Activated CD8-positive, alpha-beta memory T cell treated with anti-CD3 and anti-CD28 coated beads, Interleukin-2, amount 10 ng/mL, durations not matched to agents 7 days and 5 days (primary cell): ENCODE measurements at regions not wholly inside any gene's neighbourhood (a gene's known extent, or its start where the extent isn't known, plus 50 kb on each side); places are given as distances from the start of the nearest gene placed in this dataset.

Experiments used
- ATAC-seq: fragments of 150-1000 bp; cut with Tn5 transposase; one replicate; pipeline ENCODE4 v1.10.0; 2021; ENCODE audit warnings: moderate library complexity
- CTCF ChIA-PET: fragments of 350-600 bp; sonication (Branson Sonifier 250); formaldehyde crosslinking; loops from one replicate; lab custom pipeline; 2021; ENCODE audit warnings: antibody characterized with exemption; lab: Charles Lee
- DNase-seq: peaks from one replicate; pipeline ENCODE4 v3.0.0-alpha.2; 2020
- H3K27ac Mint-ChIP-seq: one replicate; pipeline ENCODE4 v1.8.0; 2021; ENCODE audit warnings: mild to moderate bottlenecking, mixed read lengths
- H3K27me3 Mint-ChIP-seq: one replicate; pipeline ENCODE4 v1.8.0; 2021; ENCODE audit warnings: mixed read lengths
- H3K36me3 Mint-ChIP-seq: one replicate; pipeline ENCODE4 v1.8.0; 2021; ENCODE audit warnings: mild to moderate bottlenecking, mixed read lengths
- H3K4me1 Mint-ChIP-seq: one replicate; pipeline ENCODE4 v1.8.0; 2021; ENCODE audit warnings: mixed read lengths
- H3K4me3 Mint-ChIP-seq: one replicate; pipeline ENCODE4 v1.8.0; 2021; ENCODE audit warnings: mild to moderate bottlenecking, moderate library complexity, mixed read lengths
- H3K9me3 Mint-ChIP-seq: one replicate; pipeline ENCODE4 v1.8.0; 2022; ENCODE audit warnings: low read depth, mixed read lengths

DNA sequence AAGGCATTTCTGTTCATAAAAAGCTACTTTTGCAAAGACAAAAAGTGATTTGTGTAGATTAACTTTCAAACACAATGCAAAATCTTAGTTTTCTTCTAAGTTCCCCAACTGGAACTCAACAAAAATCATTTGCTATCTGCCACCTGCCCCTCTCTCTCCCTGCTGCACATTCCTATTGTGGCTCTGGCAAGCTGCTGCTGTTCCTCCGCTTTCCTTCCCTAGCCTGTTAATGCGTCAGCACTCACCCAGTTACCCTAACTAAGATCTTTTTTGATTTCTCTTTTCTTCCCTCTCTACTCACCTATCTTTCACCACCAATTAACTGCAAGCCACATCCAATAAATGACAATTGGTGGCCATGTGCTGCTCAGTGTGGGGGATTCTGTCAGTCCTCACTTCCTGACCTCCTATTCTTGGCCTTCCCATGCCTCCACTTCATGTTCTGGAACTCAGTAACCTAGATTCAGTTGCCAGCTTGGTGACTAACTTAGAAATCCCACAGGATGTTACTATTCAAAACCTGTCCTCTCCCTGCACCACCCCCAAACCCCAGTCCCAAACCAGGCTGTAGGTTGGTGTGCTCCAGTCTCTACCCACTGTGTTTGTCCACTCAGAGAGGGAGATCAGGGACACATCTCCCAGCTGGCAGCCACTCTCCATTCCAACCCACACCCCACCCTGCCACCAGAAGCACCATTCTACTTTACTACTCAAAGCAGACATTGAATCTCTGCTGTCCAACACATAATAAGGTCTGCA, 140.2 kb upstream of the CTTNBP2 start:
- Mint-ChIP-seq H3K27me3 (no peaks in the 10 kb centered on the region), H3K4me3 (no peak overlapping the region), H3K4me1 (no peaks in the 10 kb centered on the region), H3K9me3 (peaks cover 5% of the 10 kb centered on the region), H3K27ac (no peak overlapping the region), H3K36me3 (no peaks in the 10 kb centered on the region)
- ATAC-seq (no peak), DNase-seq (no peak)
- CTCF ChIA-PET = no interaction called here

DNA sequence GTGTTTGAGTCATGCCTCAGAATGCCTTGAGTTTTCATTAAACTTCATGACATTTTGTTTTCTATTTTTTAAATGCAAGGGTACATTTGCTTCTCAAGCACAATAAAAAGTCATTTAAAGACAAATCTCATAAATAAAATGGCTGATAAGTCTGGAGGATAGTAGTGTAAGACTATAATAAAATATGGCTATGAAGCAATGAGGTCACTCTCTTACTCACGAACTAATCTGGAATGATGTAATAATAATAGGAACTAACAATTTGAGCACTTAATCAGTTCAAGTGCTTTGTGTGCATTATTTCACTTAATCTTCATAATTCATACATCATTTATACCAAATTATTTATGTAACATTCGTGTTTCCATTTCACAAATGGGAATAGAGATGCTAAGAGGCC, 149.3 kb upstream of the CTTNBP2 start:
- H3K4me1 Mint-ChIP-seq = no peaks in the 10 kb centered on the region
- H3K4me3 Mint-ChIP-seq = no peak overlapping the region
- peaks cover 3% of the 10 kb centered on the region for H3K9me3 Mint-ChIP-seq
- no peak overlapping the region for H3K27ac Mint-ChIP-seq
- ATAC-seq (no peak), DNase-seq (no peak)
- CTCF ChIA-PET = no interaction called here
- no peaks in the 10 kb centered on the region for H3K27me3 Mint-ChIP-seq
- no peaks in the 10 kb centered on the region for H3K36me3 Mint-ChIP-seq

DNA sequence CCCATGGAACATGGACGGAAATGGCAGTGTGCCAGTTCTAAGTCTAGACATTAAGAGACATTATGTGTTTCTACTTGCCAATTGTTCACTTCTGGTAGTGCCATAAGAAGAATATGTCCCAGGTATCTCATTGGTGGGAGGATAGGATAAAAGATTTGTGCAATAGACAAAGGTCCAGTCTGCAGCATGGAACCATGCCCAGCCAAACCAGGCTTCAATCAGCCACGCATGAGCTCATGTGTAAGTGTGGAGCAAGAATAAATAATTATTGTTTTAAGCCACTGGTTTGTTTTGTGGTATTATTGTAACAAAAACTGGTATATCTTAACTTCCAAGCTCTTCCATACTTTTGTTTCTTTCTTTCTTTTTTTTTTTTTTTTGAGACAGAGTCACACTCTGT, 153.6 kb upstream of the CTTNBP2 start:
- DNase-seq = no peak

DNA sequence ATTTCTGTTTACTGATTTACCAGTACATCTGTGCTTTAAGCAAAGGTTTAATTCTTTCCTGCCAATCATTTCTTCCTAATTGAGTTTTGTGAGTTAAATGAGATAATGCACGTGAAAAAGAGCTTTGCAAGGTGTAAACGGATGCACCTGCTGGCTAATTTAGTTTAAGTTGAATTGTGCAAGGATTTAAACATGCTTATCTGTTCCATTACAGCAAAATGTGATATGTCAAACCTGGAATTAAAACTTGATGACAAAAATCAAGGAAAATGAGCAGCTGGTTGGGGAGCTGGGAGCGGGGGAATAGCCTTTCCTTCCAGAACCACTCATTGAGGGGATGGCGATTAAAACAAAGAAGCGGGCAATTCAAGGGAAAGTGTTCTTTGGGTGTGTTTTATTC, 155.0 kb upstream of the CTTNBP2 start:
- DNase-seq (no peak), ATAC-seq (no peak)
- CTCF ChIA-PET = no interaction called here
- Mint-ChIP-seq H3K9me3 (no peaks in the 10 kb centered on the region), H3K27ac (no peak overlapping the region), H3K4me3 (no peak overlapping the region), H3K4me1 (no peaks in the 10 kb centered on the region), H3K27me3 (no peaks in the 10 kb centered on the region), H3K36me3 (no peaks in the 10 kb centered on the region)

More for the DNA sequence above, 153.6 kb upstream of the CTTNBP2 start:
- Mint-ChIP-seq H3K36me3 (no peaks in the 10 kb centered on the region), H3K27me3 (no peaks in the 10 kb centered on the region), H3K4me3 (no peak overlapping the region), H3K4me1 (no peaks in the 10 kb centered on the region), H3K9me3 (no peaks in the 10 kb centered on the region), H3K27ac (no peak overlapping the region)
- CTCF ChIA-PET = no interaction called here
- ATAC-seq = no peak

DNA sequence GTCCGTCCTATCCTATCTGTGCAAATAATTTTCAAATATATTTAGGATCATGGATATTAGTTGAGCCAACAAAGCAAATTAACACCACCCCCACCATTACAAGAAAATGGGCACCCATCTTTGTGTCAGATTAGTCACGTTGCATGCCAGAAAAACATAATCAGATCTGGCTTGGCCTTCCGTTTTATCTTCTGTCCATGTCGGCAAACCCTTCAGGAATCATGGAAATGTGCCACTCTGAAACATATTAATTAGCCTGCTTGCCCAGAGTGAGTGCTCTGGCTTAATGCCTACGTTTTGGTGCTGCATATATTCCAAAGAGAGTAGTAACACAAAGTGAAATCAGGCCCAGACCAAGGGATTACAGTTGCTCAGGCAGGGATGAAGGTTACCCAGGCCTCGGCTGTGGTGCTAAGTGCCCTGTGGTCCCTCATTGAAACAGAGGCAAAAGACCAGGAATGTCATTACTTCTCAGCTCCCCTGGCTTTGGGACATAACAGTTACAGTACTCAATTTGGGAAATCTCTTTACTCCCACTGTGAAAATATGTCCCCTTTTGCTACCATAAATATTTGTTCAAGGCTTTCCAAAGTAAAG, 154.0 kb upstream of the LSM8 start:
- Mint-ChIP-seq H3K27ac (no peak overlapping the region), H3K36me3 (no peaks in the 10 kb centered on the region), H3K4me1 (no peaks in the 10 kb centered on the region), H3K9me3 (no peaks in the 10 kb centered on the region), H3K27me3 (no peaks in the 10 kb centered on the region), H3K4me3 (no peak overlapping the region)
- ATAC-seq (no peak), DNase-seq (no peak)
- CTCF ChIA-PET = no interaction called here

DNA sequence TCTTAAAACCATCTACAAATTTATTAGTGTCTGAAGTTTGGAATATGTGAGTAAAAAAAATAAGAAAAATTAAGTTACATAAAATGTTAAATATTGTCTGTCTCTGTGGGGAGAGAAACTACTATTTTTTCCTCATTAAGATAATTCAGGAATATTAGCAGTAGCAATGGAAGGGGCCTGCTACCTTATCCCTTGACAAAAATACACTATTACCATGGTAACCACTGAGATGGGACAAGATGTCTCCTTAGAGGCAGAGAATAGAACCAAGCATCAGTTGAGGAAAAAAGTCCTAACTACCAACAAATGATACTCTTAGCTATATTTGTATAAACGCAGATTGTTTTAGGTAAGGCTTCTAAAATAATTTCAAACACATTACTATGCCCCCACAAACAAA, 150.7 kb upstream of the LSM8 start:
- H3K4me3 Mint-ChIP-seq = no peak overlapping the region
- no peaks in the 10 kb centered on the region for H3K36me3 Mint-ChIP-seq
- CTCF ChIA-PET = no interaction called here
- no peaks in the 10 kb centered on the region for H3K4me1 Mint-ChIP-seq
- H3K27me3 Mint-ChIP-seq = no peaks in the 10 kb centered on the region
- ATAC-seq = no peak
- H3K9me3 Mint-ChIP-seq = no peaks in the 10 kb centered on the region
- no peak for DNase-seq
- no peak overlapping the region for H3K27ac Mint-ChIP-seq

DNA sequence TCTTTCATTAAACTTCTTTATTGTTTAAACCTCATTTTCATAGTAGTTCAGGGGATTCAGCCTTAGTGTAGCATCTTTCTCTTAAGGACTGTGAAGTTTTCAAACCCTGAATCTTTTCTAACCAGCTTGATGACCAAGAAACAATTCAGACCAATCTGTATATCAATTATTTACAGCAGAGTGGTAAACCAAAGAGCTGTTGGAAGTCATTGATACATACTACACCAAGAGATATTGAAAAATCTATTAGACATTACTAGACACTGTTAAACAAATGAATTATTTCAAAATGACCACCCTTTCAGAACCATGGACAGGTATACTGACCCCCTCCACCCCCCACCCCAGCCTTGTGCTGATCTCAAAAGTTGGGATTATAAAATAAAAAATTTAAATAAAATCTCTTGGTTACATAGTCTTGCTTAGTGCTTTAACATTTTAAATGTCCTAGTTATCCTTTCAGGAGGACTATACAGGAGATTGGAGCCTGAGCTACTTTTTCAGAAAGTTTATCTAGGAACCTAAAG, 143.9 kb upstream of the LSM8 start:
- H3K36me3 Mint-ChIP-seq = no peaks in the 10 kb centered on the region
- ATAC-seq (no peak), DNase-seq (no peak)
- H3K4me1 Mint-ChIP-seq = no peaks in the 10 kb centered on the region
- H3K27ac Mint-ChIP-seq = no peak overlapping the region
- H3K27me3 Mint-ChIP-seq = no peaks in the 10 kb centered on the region
- CTCF ChIA-PET = no interaction called here
- no peak overlapping the region for H3K4me3 Mint-ChIP-seq
- no peaks in the 10 kb centered on the region for H3K9me3 Mint-ChIP-seq

DNA sequence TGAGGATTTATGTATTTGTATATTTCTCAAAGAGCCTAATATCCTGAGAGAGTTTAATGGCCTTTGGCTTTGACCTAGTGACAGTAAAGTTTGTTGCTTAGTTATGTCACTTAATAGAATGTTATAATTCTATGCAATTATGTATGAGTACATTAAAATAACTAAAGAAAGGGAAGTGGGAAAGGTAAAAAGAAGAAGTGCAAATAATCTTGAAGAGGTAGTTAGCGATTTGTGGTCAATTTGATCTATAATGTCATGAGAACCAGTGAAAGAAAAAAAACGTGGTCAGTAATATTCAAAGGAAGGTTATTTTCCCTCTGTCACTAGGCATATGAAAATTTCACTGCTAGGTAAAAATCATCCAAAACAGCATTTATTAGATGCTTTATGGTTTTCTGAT, 143.4 kb upstream of the LSM8 start:
- DNase-seq (no peak), ATAC-seq (no peak)
- CTCF ChIA-PET = no interaction called here
- Mint-ChIP-seq H3K27ac (no peak overlapping the region), H3K4me3 (no peak overlapping the region), H3K4me1 (no peaks in the 10 kb centered on the region), H3K27me3 (no peaks in the 10 kb centered on the region), H3K36me3 (no peaks in the 10 kb centered on the region), H3K9me3 (no peaks in the 10 kb centered on the region)

DNA sequence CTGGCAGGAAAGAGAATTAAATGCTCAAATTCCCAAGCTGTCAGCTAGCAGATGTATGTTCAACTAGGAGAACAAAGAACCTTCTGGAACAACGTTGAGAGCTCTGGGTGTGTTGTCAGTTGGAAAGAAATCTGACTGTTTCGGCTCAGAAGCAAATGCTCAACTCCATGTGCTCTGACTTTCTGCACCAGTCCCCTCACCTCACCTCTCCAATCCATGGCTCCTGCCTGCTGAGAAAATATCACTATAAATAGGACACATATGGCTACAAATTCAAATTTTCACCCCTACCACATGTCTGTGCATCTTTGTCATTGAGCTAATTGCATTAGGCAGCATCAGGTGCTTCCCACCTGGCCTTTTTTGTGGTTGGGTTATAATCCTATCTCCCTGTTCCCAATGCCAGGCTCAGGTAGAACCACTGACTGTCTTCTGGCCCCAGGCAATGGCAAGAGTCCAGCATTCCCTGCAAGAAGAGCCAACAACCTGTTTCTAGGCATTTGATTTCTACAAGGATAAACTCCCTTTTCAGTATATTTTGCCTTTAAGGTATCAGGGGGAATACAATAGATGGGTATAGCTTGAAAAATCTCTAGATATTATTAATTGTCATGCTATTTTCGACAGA, 142.6 kb upstream of the LSM8 start:
- Mint-ChIP-seq H3K4me3 (no peak overlapping the region), H3K27ac (no peak overlapping the region), H3K36me3 (no peaks in the 10 kb centered on the region), H3K27me3 (no peaks in the 10 kb centered on the region), H3K4me1 (no peaks in the 10 kb centered on the region), H3K9me3 (no peaks in the 10 kb centered on the region)
- no peak for ATAC-seq
- CTCF ChIA-PET = no interaction called here
- no peak for DNase-seq

DNA sequence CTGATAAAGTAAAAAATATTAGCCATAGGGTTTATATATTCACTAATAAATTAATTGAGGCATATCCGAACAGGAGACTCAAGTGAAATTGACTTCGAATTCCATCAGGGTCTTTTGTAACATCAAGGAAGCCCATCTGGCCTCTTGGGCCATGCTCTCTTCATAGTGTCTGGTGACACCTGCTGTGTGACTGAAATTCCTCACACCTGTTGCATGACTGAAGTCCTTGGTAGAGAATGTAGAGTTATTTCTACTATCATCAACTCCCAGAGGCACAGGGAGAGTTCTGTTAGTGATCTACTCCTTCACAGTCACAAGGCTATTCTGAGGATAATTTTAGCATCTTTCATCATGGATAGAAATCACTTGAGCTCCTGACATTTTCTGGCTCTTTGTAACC, 138.3 kb upstream of the LSM8 start:
- Mint-ChIP-seq H3K4me1 (no peaks in the 10 kb centered on the region), H3K9me3 (no peaks in the 10 kb centered on the region), H3K4me3 (no peak overlapping the region), H3K36me3 (no peaks in the 10 kb centered on the region), H3K27ac (no peak overlapping the region), H3K27me3 (no peaks in the 10 kb centered on the region)
- ATAC-seq (no peak), DNase-seq (no peak)
- CTCF ChIA-PET = no interaction called here

DNA sequence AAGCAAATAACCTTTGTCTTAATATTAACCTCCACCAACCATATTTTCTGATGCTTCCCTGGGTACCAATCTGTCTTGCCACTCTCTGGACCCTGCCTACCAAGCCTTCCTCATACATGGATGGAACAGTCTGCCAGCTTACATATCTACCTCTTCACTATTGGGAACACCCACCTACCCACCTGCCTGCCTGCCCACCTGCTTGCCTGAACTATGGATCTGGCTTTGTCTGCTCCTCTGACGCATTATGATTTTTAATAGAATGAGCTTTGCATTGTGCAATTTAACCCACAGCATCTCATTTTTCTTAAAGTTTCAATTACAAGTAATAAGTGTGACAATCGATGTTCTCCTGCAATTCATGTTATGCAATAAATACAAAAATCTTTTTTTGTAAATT, 137.9 kb upstream of the LSM8 start:
- H3K4me1 Mint-ChIP-seq = no peaks in the 10 kb centered on the region
- H3K27ac Mint-ChIP-seq = no peak overlapping the region
- no peaks in the 10 kb centered on the region for H3K9me3 Mint-ChIP-seq
- no peak overlapping the region for H3K4me3 Mint-ChIP-seq
- no peak for ATAC-seq
- no peaks in the 10 kb centered on the region for H3K36me3 Mint-ChIP-seq
- CTCF ChIA-PET = no interaction called here
- H3K27me3 Mint-ChIP-seq = no peaks in the 10 kb centered on the region
- no peak for DNase-seq

DNA sequence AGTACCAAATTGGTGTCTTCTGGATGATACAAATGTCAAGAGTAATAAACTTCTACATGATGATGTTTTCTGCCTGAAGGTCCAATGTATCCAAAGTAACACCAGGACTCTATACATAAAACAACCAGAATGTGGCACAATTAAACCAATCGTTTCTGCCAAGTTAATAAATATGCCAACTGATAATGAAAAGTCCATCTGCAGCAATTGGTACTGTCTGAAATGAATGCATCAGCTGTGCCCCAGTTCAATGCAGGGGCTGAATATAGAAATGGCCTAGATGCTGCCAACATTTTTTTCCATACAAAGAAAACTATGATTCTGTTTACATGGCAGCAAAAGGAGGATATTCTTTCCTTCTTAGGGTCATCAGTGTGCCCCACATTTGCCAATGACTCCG, 137.2 kb upstream of the LSM8 start:
- Mint-ChIP-seq H3K9me3 (no peaks in the 10 kb centered on the region), H3K4me3 (no peak overlapping the region), H3K36me3 (no peaks in the 10 kb centered on the region), H3K4me1 (no peaks in the 10 kb centered on the region), H3K27ac (no peak overlapping the region), H3K27me3 (no peaks in the 10 kb centered on the region)
- ATAC-seq = no peak
- CTCF ChIA-PET = no interaction called here
- DNase-seq = no peak

DNA sequence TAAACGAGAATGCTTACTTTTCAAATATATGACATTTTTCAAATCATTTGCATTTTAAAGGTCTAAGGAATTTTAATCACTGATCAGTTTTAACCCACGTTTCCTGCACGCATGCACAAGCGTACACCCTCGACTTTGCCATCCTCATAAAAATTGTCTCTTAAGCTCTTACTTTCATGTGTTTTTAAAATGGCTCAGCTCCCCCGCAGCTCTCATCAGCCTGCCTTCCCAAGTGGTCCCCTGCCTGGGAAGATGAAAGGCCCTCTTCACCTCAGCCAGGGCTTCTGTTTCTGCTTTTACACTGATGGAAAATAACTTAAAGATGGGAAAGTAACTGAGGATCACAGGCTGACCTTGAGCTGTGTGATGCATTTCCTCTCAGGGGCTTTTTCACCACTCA, 131.6 kb upstream of the LSM8 start:
- no peaks in the 10 kb centered on the region for H3K27me3 Mint-ChIP-seq
- DNase-seq = no peak
- H3K4me1 Mint-ChIP-seq = no peaks in the 10 kb centered on the region
- no peaks in the 10 kb centered on the region for H3K36me3 Mint-ChIP-seq
- H3K4me3 Mint-ChIP-seq = no peak overlapping the region
- H3K9me3 Mint-ChIP-seq = no peaks in the 10 kb centered on the region
- no peak overlapping the region for H3K27ac Mint-ChIP-seq
- CTCF ChIA-PET = no interaction called here
- no peak for ATAC-seq

DNA sequence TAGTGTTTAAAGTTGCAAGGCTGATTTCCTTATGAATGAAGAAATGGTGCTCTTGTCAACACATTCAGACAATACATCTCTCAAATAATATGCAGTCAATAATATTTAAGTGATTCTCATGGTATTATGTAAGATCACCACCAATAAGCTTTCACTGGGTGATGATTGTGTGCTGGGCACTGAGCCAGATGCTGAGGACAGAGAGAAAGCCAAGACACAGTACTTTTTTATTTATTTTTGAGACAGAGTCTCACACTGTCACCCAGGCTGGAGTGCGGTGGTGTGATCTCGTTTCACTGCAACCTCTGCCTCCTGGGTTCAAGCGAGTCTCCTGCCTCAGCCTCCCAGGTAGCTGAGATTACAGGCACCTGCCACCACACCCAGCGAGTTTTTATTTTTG, 130.6 kb upstream of the LSM8 start:
- H3K36me3 Mint-ChIP-seq = no peaks in the 10 kb centered on the region
- H3K4me3 Mint-ChIP-seq = no peak overlapping the region
- ATAC-seq (no peak), DNase-seq (no peak)
- H3K9me3 Mint-ChIP-seq = no peaks in the 10 kb centered on the region
- H3K27me3 Mint-ChIP-seq = no peaks in the 10 kb centered on the region
- H3K4me1 Mint-ChIP-seq = no peaks in the 10 kb centered on the region
- no peak overlapping the region for H3K27ac Mint-ChIP-seq
- CTCF ChIA-PET = no interaction called here
